ENCODE measurements at regions not wholly inside any gene's neighbourhood (a gene's known extent, or its start where the extent isn't known, plus 50 kb on each side); places are given as distances from the start of the nearest gene placed in this dataset.

DNA sequence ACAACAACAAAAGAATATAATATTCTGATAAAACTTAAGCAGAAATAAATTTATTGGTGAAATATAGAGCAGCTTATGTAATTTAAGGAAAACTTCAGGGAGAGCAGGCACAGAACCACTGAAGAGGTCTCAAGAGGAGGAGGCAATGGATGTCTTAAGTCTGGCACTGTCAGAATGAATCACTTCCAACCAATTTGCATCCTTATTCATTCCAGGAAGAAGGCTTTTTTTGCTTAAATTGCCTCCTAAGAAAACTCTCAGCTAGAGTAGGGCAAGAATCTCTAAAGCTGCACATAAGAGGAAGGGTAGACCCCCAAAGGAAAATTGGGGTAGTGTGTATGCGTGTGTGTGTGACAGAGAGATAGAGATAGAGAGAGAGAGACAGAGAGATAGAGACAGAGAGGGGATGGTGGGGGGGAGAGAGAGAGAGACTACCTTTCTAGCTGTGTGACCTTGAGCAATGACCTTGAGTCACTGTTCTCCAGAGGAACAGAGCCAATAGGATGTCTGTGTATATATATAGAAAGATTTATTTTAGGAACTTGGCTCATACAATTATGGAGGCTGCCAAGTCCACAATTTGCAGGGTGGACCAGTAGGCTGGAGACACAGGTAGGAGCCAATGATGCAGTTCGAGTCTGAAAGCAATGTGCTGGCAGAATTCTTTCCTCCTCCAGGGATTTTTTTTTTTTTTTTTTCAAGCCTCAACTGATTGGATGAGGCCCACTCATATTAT lies 96.4 kb upstream of the LINC00305 start:
- no peak overlapping the region for H3K4me3 ChIP-seq (replicated peaks; ENCODE audit: insufficient read depth, low read length)
- peaks cover 3% of the 10 kb centered on the region for H3K27me3 ChIP-seq (ENCODE audit: insufficient read depth, poor library complexity, severe bottlenecking)
- TF ChIP-seq GABPA (IDR thresholded peaks at IDR 0.05; ENCODE audit: low read depth), result no peak
- DNase-seq (ENCODE audit: low read depth in 1 of 2, low spot score in 1 of 2), result no peak
- no peak overlapping the region for H3K27ac ChIP-seq (replicated peaks)

DNA sequence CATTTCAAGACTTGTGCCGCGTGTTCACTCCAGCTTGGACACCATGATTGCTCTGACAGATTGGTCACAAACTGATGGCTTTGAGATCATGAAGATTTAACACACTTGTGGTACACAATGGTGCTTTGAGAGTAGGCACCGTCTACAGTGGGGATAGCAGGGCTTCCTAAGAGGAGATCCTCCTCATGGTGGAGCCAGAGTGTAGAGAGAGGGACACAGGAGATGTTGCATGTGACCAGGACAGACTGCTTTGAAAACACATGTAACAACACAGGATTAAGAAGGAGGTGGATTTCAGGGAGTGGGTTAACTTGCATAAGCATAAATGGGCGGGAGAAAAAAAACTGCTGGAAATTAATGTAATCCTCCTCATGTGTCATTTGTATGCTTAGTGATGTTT lies 95.7 kb upstream of the LINC00305 start:
- H3K27me3 ChIP-seq (ENCODE audit: insufficient read depth, poor library complexity, severe bottlenecking), result peaks cover 6% of the 10 kb centered on the region
- DNase-seq (ENCODE audit: low read depth in 1 of 2, low spot score in 1 of 2), result peak in 1 of 2 experiments; percentile 42
- H3K27ac ChIP-seq (replicated peaks), result no peak overlapping the region
- no peak overlapping the region for H3K4me3 ChIP-seq (replicated peaks; ENCODE audit: insufficient read depth, low read length)
- no peak for TF ChIP-seq SPI1 (IDR thresholded peaks at IDR 0.05; ENCODE audit: borderline replicate concordance, low read depth)
- no peak for TF ChIP-seq GABPA (IDR thresholded peaks at IDR 0.05; ENCODE audit: low read depth)
- TF ChIP-seq REST (IDR thresholded peaks at IDR 0.05; ENCODE audit: insufficient replicate concordance, low read depth), result no peak
- TF ChIP-seq CTCF (IDR thresholded peaks at IDR 0.05; ENCODE audit: insufficient read depth, low read length), result no peak
- no peak for TF ChIP-seq POLR2AphosphoS5 (IDR thresholded peaks at IDR 0.05; ENCODE audit: low read depth)

DNA sequence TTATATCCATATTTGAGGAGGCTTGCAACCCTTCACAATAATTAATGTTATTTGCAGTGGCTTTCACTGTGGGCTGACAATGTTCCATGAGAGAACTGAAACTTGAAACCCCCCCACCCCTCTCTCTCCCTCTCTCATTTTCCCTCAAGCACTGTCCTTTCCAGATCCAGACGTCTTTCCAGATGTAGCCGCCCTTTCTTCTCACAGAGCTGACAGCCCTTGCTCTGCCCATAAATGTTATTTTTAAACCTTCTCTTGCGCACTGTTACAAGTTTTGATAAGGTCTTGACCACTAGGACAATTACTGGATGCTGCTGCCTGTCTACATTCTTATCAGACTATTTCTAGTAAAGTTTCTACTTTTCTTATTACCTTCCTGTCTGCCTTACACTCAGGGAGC lies 91.4 kb upstream of the LINC00305 start:
- no peak overlapping the region for H3K27ac ChIP-seq (replicated peaks)
- TF ChIP-seq REST (IDR thresholded peaks at IDR 0.05; ENCODE audit: insufficient replicate concordance, low read depth), result no peak
- TF ChIP-seq CTCF (IDR thresholded peaks at IDR 0.05; ENCODE audit: insufficient read depth, low read length), result no peak
- no peak for TF ChIP-seq GABPA (IDR thresholded peaks at IDR 0.05; ENCODE audit: low read depth)
- TF ChIP-seq SPI1 (IDR thresholded peaks at IDR 0.05; ENCODE audit: borderline replicate concordance, low read depth), result no peak
- TF ChIP-seq POLR2AphosphoS5 (IDR thresholded peaks at IDR 0.05; ENCODE audit: low read depth), result no peak
- no peak for DNase-seq (ENCODE audit: low read depth in 1 of 2, low spot score in 1 of 2)
- H3K27me3 ChIP-seq (ENCODE audit: insufficient read depth, poor library complexity, severe bottlenecking), result peaks cover 6% of the 10 kb centered on the region
- no peak overlapping the region for H3K4me3 ChIP-seq (replicated peaks; ENCODE audit: insufficient read depth, low read length)

DNA sequence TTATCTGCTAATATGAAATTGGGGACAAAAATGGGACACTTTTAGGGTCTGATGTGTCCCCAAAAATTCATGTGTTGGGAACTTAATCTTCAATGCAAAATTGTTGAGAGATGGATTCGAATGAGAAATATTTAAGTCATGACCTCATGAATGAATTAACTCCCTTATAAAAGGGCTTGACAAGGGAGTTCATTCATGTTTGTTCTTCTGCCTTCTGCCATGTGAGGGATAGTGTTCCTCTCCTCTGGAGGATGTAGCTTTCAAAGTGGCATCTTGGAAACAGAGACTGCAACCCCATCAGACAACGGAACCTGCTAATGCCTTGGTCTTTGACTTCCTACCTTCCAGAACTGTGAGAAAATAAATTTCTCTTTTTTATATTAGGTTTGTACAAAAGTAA lies 89.2 kb upstream of the LINC00305 start:
- Histone ChIP-seq H3K27ac (replicated peaks) (no peak overlapping the region), H3K27me3 (ENCODE audit: insufficient read depth, poor library complexity, severe bottlenecking) (peaks cover 6% of the 10 kb centered on the region), H3K4me3 (replicated peaks; ENCODE audit: insufficient read depth, low read length) (no peak overlapping the region)
- TF ChIP-seq CTCF (IDR thresholded peaks at IDR 0.05; ENCODE audit: insufficient read depth, low read length) (no peak), SPI1 (IDR thresholded peaks at IDR 0.05; ENCODE audit: borderline replicate concordance, low read depth) (no peak), REST (IDR thresholded peaks at IDR 0.05; ENCODE audit: insufficient replicate concordance, low read depth) (no peak), POLR2AphosphoS5 (IDR thresholded peaks at IDR 0.05; ENCODE audit: low read depth) (no peak), GABPA (IDR thresholded peaks at IDR 0.05; ENCODE audit: low read depth) (no peak)
- DNase-seq (ENCODE audit: low read depth in 1 of 2, low spot score in 1 of 2), result no peak
